NK-92 treated with Interleukin-12 subunit alpha and Interleukin-12 subunit beta, amount 100 ng/mL, for 24 hours (cell line): ENCODE measurements at regions not wholly inside any gene's neighbourhood (a gene's known extent, or its start where the extent isn't known, plus 50 kb on each side); places are given as distances from the start of the nearest gene placed in this dataset.

Experiments
- DNase-seq: peaks from one replicate; lab custom pipeline; 2025; lab: John Stamatoyannopoulos, UW

DNA sequence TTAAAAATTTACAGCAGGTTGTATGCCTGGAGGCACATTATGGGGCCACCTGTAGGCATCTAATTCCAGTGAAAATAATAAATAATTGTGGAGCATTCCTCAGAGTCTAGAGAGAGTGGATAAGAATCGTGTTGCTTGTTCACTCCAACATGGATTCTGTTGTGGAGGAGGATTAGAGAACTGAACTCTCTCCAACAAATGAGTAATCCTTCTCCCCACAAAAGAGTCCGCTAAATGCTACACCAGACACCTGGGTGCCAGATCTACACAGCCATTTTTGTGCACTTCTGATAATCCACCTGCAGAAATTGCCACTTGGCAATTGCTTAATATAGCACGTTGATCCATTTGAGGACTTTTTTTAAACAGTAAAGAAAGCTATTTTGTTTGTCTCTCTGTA lies 113.7 kb upstream of the DPYD start:
- DNase-seq, result no peak

DNA sequence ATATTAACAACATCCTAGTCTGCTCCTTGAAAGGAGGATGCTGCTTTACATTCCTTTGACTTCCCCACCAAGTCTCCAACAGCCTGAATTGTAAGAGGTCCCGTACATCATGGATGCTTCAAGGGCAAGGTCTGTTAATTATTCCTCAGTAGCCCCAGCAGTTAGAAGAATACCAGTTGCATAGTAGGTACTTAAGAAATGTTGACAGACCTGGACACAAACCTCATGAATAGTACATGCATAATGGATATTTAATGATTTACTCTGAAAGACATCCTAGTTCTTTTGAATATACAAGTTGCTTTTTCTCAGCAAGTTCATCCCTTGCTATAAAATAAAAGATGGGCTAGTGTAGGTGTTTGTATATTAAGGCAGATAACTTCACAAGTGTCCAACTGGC lies 112.1 kb upstream of the DPYD start:
- DNase-seq, result no peak

DNA sequence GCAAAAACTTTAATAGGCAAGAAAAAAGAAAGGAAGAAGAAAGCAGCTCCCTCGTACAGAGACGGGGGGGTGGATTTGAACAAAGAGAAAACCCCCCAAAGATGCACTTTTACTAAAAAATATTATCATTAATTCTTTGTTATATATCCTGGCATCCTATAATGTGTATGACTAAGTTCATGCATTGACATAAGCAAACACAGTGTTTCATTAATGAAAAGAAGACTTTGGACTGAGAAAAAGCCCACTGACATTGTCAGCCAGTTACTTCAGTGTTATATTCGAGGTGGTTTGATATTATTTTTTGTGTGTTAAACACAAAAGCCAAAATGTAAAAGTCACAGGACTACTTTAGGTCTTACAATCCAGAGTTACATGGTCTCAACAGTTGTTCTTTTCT lies 110.1 kb upstream of the DPYD start:
- DNase-seq, result no peak

DNA sequence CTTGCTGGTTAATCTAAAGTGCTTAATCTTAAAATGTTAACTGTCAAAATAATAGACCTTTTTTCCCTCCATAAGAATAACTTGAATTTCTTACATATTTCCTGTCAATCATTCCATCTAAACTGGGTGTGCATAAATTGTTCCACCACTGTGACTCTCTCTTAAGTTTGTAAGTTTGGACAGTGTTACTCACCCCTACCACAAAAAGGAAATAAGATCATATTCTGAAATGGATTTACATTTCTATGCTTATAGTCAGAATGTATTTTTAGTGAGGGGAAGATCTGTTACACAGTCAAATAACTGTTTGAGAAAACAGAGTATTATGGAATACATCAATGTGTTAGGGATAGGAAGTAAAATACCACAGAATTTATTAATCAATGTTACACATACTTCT lies 109.6 kb upstream of the DPYD start:
- DNase-seq, result no peak

DNA sequence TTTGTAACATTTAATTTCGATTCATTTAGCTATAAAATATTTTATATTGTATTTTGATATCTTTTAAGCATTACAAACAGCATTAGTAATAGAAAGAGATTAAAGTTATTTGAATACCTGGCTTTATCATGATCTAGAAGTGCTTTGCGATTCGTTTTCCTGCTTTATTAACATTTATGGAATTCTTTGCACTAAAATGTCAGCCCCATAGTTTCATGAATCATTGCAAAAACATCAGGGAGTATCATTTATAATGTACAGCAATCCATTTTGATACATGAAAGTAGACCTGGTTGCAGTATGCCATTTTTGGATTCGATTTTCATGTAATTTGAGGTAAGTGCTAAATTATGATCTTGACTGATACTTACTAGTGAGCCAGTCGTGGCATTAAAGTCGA lies 108.0 kb upstream of the DPYD start:
- no peak for DNase-seq

DNA sequence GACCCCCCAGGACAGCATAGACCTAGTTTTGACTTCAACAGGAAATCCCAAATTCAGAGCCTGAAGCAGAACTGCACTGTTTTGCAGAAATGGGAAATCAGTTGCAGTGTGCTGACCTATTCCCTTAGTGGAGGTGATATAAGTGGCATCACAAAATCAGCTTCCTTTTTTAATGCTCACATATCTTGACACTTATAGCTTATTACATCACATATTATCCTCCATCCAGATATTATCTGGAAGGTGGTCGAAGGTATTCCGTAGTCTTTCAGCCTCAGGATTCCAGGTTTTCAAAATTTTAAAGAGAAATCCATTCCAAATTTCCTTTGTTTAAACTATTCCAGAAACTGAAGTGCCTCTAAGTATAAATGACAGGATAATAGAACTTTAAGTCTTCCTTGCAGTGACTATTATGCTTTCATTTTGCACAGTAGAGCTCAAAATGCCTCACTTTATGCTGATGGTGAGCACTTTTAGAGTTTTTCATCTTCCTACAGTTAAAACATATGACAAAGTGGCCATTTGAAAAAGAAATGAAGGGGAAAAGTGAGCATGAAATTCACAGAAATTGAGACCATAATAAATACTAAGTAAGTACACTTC lies 106.4 kb upstream of the DPYD start:
- no peak for DNase-seq

DNA sequence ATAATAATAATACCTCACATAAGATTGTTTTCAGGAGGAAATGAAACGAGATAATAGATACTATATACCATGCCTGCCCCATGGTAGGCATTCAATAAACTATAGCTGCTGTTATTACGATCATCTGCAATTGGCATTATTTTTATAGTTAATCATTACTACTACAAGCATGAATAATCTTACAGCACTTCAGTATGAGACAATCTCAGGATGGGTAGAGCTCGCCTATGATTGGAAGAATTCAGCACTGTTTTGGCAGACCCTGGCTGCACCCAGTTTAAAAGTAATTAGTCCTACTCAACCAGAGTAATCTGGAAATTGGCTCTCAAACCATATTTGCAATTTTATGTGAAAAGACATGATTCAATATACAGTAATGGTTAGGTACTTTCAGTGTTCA lies 105.0 kb upstream of the DPYD start:
- no peak for DNase-seq

DNA sequence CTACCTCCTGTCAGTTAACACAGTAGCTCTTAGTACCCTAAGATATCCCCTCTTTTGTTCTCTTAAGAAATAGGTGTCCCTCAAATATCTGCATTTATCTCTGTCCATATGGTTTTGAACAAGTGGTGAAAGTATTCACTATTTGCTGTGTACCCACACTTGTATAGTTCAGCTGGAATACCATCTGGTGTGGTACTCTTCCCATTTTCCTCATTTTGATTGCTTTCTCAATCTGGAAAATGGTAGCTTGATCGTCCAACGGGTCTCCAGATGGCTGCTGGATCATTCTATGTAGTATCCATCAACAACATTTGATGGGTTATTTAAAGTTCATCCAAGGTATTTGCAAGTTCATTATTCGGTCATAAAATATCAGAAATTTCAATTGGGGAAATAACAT lies 100.3 kb upstream of the DPYD start:
- DNase-seq, result no peak

DNA sequence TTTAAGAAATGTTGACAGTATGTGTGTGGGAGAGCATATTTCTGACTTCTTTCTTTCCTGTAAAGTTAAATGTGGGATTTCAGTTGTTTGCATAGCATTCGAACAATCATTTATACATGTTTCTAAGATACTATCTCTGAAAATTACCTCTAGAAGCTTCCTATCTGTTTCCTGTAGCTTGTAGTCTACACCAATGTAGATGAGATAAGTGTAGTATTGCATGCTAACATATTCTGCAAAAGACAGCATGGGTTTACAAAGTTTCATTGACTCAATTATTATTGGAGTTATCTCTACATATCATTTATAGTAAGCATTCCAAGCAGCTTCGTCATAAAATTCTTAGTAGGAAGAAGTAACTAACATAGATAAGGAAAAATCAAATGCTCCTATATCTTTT lies 98.9 kb upstream of the DPYD start:
- no peak for DNase-seq

DNA sequence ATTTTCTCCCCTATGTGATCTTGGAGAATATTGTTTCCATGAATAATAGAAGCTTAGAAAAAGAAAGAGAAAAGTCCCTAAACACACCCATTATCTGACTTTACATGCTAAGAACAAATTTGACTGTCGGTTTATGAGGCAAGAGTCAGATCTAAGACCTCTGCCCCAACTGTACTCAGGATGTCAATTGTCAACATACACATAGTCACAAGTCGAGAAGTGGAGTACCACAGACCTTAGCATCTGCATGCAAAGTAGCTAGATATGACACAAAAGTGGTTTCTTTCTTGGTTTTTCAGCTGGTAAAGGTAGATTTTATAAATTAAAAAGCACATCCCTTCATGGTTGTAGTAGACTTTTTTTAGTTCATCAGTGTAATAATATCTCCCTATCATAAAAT lies 97.2 kb upstream of the DPYD start:
- DNase-seq, result no peak

DNA sequence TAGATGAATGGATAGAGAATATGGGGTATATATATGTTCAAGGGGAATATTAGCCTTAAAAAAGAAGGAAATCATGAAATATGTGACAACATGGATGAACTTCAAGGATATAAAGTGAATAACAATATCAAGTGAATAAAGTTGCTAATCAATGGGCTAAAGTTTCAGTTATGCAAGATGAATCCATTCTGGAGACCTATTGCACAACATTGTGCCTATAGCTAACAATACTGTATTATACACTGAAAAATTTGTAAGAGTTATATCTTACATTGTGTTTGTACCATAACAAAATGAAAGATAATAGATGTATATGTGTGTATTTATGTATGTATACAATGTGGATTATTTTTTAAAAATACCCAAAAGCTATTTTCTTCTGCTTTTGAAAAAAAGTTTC lies 96.3 kb upstream of the DPYD start:
- no peak for DNase-seq

DNA sequence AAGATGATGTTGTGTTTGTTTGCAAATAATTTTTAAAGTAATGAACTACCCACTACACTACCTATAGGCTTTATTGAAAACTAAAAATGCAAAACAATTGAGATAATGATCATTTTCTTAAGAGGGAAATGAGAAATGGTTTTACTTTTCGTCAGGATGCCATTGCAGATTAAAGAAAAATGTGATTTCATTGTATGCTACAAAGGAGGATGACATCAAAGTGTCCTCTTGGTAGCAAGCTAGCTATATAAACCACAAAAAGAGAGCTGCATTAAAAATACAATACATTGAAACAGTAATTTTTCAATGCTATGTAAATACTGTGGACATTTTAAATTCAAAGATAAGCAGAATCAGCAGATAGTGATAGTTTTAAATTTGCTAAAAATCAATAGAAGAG lies 87.5 kb upstream of the DPYD start:
- DNase-seq, result no peak

DNA sequence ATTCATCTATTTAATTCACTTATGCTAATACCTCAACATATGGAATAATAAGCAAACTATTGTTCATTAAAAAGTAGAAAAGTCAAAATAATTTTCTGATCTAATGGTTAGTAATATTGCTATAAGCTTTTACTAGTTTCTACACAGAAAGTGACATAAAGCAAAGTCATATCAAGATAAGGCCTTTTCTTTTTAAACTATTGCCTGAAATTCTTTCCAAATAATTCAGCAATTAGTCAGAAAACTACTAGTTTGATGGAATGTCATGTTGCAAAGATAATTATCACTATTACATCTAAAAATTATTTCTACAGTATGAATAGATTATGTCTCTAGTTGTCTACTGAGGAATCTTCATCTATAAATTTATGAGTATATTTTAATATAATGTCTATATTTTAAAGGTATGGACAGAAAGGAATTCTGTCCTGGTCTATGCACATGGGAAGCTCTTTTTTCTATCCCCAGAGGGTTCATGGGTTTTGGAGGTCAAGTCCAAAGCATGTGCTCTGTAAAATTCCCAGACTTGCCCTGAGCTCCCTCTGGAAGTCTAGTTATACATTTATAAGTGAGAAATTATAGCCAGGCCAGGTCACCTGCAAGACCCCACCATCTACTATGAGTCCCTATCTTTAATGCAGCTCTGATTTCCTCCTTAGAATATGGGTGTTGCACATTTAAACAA lies 84.6 kb upstream of the DPYD start:
- no peak for DNase-seq

DNA sequence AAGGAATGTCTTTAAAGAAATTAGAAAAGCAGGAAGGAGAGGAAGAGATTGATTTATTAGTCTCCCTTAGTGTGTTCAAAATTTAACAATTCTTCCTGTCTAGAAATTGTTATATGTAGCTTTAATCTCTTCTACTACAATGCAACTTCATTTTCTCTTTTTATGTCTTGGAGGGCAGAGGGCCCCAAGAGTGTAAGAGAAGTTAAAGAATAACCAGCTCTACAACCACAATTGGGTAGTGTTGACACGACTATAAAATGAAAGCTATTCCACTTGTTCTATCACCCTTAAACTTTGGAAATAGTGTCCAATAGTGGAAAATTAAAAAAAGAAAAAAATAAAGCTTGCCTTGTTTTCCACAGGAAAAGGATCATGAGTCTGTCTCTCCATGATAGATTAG lies 82.6 kb upstream of the DPYD start:
- DNase-seq, result no peak

DNA sequence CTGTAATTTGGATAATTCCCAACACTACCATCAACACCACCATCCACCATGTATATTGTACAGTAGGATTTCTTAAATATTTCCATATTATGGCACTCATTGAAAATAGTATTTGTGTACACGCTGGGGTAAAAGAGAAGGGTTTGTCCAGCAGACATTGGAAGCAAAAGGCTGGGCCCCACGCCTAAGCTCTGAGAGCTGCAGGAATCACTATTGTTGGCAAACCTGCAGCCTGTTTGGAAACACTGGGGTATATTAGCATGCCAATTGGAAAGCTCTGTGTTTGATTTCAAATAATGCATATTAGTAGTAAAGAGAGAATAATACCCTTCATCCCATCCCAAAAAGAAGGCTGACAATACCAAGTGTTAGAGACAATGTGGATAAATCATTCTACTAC lies 81.5 kb upstream of the DPYD start:
- DNase-seq, result no peak

DNA sequence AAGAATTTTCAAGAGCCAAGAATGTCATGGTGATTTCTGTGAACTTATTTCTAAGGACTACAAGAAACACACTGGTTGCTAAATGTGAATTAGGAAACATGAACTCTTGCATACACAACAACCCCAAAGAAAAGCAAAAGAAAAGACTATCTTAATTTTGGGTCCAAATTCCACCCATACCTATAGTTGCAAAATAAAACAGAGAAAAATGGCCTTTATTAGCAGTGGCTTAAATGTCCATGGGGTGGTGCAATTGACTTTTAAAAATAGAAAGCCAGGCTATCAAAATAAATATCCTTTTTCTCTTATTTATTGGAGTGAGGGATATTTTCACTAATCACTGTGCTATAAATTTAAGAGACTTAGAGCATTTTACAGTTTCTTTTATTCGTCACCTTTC lies 80.9 kb upstream of the DPYD start:
- DNase-seq, result no peak

DNA sequence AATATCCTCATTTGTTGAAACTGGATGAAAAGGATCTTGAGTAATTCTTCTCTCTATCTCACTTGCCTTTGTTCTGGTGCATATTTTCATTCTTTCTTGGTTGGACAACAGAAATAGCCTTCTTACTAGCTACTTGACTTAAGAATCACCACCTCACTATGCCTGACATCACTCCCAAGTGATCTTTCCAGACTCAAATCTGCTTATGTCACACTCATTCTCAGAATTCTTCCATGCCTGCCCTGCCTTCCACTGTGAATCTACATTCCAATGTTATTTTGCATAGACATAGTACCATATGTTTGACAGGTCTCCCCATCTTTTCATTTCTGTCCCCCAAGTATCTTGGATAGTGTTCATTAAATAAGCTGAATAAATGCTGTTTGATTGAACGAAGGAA lies 78.5 kb upstream of the DPYD start:
- no peak for DNase-seq

DNA sequence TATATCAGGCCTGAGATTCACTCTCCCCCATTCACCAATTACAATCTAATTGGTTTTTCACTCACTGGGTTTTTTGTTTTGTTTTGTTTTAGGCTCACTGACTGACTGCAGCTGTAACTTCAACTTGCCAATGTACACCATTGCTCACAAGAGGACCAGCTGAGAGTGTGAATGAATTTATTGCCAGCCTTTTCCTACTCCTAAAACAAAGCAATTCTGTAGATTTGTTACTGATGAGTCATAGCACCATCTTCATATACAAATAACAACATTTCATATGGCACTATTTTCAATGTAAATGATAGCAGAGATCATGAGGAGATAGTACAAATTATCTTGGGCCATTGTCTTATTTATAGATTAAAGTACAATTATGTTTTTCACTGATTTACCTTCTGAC lies 76.0 kb upstream of the DPYD start:
- DNase-seq, result no peak

DNA sequence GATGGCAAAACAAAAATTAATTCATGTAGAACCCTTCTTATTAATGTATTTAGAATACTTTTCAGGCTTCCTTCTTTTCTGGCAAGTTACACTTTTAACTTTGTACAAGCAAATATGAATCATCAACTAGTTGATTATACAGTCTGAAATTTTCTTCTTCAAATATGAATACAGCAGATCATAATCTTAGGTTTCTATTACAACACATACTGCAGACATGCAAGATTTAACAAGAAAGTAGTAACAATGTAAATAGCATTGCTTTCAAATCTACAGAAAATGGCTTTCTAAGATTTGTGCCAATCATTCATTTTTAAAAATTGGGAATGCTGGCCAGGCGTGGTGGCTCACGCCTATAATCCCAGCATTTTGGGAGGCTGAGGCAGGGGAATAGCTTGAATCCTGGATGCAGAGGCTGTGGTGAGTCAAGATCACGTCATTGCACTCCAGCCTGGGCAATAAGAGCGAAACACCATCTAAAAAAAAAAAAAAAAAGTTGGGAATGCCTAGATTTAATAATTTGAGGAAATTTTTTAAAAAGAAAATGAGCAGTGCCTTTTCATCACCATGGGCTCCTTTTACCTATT lies 68.4 kb upstream of the DPYD start:
- DNase-seq, result no peak

DNA sequence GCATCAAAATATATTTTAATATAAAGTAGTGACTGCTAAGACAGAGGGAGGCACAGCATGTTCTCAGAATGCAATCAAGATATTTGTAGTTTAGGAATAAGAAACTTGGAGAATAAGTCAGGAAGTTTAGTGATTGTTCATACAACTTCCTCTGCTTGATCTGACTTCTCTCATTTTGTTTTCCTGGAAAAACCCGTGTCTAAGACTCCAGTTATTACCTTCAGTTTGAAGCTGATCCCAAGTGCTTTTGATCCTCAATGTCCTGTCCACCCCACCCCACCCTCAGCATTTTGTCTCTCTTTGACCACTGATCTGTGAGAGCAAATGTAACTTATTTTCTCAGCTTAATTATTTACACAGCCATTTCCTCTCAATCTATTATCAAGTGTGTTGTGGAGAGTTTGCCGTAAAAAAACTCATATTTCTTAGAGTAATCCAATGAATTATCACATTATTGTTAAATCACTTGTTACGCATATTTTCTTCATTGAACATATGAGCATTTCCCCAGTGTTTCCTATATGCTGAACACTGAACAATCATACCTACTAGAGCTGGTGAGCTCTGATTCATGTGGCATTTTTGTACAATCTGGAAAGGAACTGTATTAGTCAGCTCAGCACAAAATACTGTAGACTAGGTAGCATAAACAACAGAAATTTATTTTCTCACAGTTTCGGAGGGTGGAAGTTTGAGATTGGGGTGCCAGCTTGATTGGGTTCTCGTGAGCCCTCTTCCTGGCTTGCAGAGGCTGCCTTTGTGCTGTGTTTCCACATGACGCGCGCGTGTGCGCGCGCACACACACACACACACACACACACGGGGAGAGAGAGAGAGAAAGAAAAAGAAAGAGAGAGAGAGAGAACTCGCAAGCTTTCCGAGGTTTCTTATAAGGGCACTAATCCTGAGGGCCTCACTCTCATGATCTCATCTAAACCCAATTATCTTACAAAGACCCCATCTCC lies 65.5 kb upstream of the DPYD start:
- DNase-seq, result no peak

DNA sequence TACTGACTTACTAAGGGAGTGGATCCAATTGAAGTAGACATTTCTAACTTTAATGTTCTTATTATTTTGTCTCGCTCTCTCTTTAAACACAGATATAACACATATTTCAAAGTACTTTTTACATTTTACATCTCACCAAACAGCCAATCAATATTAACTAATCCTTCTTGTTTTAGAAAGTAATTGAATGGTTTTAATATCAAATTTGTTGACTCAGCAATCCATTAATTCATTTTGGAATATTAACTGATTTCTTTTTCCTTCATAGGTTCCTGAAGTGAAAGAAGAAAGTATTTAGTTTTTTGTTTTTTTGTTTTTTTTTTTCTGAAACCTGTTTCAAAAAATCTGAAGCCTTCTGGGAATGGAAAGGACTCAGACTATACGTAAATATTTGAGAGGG lies 62.3 kb upstream of the DPYD start:
- DNase-seq, result no peak

DNA sequence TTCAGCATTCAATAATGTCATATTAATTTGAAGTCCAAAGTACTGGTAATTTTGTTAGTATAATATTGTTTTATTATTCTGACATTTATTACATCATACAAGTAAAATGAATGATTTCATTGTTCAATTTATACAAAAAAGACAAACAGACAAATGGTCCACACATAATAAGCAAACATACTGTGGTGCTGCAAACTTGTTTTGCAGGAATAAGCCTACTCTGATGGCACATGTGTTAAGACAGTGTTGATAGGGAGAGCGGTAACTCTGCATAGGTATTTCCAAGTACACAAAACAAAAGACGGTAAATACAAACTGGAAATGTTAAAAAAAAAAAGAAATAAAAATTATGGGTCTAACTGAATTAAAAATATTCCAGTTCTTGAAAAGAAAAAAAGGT lies 59.7 kb upstream of the DPYD start:
- no peak for DNase-seq

DNA sequence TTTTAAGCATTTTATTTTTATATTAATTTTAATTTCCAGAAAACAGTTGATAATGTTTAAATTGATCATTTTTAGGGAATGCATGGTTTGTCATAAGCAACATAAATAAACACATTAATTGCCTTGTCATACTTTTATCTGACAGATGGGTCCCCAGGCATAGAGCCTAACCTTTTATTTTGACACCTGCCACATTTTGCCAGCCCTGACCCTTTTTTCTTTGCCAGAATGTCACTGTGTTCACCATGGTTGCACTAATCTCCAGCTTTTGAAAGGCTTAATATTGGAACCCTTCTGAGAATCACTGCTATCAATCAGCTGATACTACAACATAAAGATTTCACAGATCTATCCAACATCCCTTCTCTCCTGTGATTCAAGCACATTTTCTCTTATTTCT lies 56.0 kb upstream of the DPYD start:
- no peak for DNase-seq
